GM23248 (cell line): ENCODE measurements at regions not wholly inside any gene's neighbourhood (a gene's known extent, or its start where the extent isn't known, plus 50 kb on each side); places are given as distances from the start of the nearest gene placed in this dataset.

Experiments used
- EZH2 ChIP-seq: fragments of 200-600 bp; sonication (generic); IDR thresholded peaks from 2 replicates; pipeline ENCODE4 v1.6.1; 2018; ENCODE audit warnings: antibody characterized with exemption, mild to moderate bottlenecking; ENCODE audit not compliant: insufficient read depth, poor library complexity, severe bottlenecking
- EZH2phosphoT487 ChIP-seq: fragments of 200-600 bp; sonication (generic); IDR thresholded peaks from 2 replicates; pipeline ENCODE4 v1.6.1; 2018; ENCODE audit warnings: antibody characterized with exemption, moderate library complexity, mild to moderate bottlenecking, low read depth; ENCODE audit not compliant: insufficient read depth

DNA sequence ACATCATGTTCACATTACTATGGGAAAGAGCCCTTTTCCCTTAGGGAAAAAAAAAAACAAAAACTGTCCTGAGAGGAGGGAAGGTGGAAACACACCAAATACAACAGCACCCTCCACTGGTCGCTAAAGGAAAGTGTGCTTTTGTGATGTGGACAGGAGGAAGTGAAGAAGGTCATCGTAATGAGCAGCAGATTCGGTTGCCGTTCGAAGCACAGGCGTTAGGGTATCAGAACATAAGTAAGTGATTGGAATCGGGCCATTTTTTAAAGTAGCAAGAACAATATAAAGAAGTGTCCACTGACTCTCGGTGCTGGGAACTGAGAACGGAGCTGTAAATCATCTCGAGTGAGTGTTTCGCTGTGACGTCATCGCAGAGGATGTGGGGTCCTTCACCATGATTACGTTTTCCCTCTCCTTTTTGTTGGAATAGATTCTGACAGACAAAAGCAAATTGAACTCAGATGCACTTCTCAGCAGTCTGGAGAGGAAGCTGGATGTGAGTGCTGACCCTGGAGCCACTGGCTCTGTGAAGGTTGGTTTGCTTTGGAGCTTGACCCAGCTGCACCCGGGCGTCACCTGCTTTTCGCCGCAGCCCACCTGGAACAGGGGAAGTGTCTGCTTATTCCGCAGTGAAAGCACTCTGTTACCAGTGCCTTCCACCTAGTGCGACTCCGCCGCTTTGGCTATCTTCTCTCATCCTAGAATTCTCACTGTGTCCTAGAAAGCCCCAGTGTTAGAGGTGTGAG, 203.6 kb upstream of the GMDS start:
- TF ChIP-seq EZH2 = no peak
- TF ChIP-seq EZH2phosphoT487 = no peak
